Vagina (tissue), 2 donors: ENCODE measurements at regions not wholly inside any gene's neighbourhood (a gene's known extent, or its start where the extent isn't known, plus 50 kb on each side); places are given as distances from the start of the nearest gene placed in this dataset.
"Not testable (repeated sequence)": the region's sequence is repeated elsewhere in the genome, so short reads cannot be mapped to it uniquely, and the experiment has no call there.

Experiments used
- DNase-seq, 2 donors: peaks; one replicate each; pipeline ENCODE4 v3.0.0-alpha.2; 2017; ENCODE audit errors: extremely low spot score in 2 of 2
- H3K27ac ChIP-seq: fragments of 200-600 bp; sonication (generic); one replicate; pipeline ENCODE4 v1.5.1; 2019
- H3K27me3 ChIP-seq: fragments of 200-600 bp; sonication (generic); one replicate; pipeline ENCODE4 v1.5.1; 2019
- H3K36me3 ChIP-seq, 2 donors: fragments of 200-600 bp; sonication (generic); one replicate each; pipeline ENCODE4 v1.5.1; 2017 to 2019
- H3K4me1 ChIP-seq: fragments of 200-600 bp; sonication (generic); one replicate; pipeline ENCODE4 v1.5.1; 2019
- H3K4me3 ChIP-seq, 2 donors: fragments of 200-600 bp; sonication (generic); 1 replicate in 1 of 2; 2 replicates in 1 of 2; pipeline ENCODE4 v1.5.1; 2016 to 2019
- H3K9me3 ChIP-seq: fragments of 200-600 bp; sonication (generic); one replicate; pipeline ENCODE4 v1.5.1; 2019
- CTCF ChIP-seq, 3 experiments: fragments of 450-650 bp in 2 of 3; fragments of 200-600 bp in 1 of 3; sonication (generic) in 1 of 3; IDR thresholded peaks; one replicate each; pipeline ENCODE4 v1.5.1; 2017 to 2019; ENCODE audit warnings: antibody characterized with exemption in 3 of 3, mild to moderate bottlenecking in 2 of 3, moderate library complexity in 2 of 3
- POLR2A ChIP-seq, 2 donors: fragments of 450-650 bp; IDR thresholded peaks; one replicate each; pipeline ENCODE4 v1.6.1; 2017; ENCODE audit warnings: antibody characterized with exemption in 2 of 2, mild to moderate bottlenecking in 2 of 2, moderate library complexity in 2 of 2
- POLR2AphosphoS5 ChIP-seq, 2 donors: sonication (generic); formaldehyde crosslinking; IDR thresholded peaks; one replicate each; pipeline ENCODE4 v1.9.0; 2017; ENCODE audit warnings: antibody characterized with exemption in 2 of 2, mild to moderate bottlenecking in 2 of 2, low read depth in 1 of 2; ENCODE audit not compliant: insufficient read depth in 1 of 2
- intact Hi-C: fragments of 100-400 bp; cut with DNase I; formaldehyde crosslinking; loops from one replicate; pipeline ENCODE4 v1.15.1; 2023

DNA sequence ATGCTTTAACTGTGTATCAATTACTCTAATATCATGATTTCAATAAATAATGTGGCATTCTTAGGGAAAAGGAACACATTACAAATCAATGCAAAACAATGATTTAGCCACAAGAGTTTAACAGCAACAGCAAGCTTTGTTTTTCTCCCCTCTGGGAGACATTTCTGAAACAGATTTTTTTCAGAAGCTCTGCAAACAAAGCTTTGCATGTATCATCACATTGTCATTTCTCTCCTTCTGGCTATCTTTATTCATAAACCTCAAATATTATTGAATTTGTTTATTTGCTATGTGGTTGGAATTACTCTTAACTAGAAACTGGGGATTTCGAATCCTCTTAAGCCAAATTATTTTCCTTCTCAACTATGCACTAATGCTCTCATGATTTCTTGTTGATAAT is 278.4 kb upstream of the ATXN7L3B start:
- DNase-seq = no peak
- intact Hi-C loops = no loop called here
- TF ChIP-seq CTCF (IDR thresholded peaks at IDR 0.05) (no peak), POLR2A (IDR thresholded peaks at IDR 0.05) (no peak), POLR2AphosphoS5 (IDR thresholded peaks at IDR 0.05; ENCODE audit: insufficient read depth in 1 of 2, low read depth in 1 of 2) (no peak)
- Histone ChIP-seq H3K4me1 (no peaks in the 10 kb centered on the region), H3K36me3 (no peaks in the 10 kb centered on the region), H3K9me3 (no peaks in the 10 kb centered on the region), H3K27me3 (no peaks in the 10 kb centered on the region), H3K27ac (no peak overlapping the region), H3K4me3 (no peak overlapping the region)

GRCh38 chr12:74264692-74265091 is 272.9 kb upstream of the ATXN7L3B start:
- no peaks in the 10 kb centered on the region for H3K9me3 ChIP-seq
- H3K36me3 ChIP-seq = no peaks in the 10 kb centered on the region
- DNase-seq = no peak
- TF ChIP-seq POLR2AphosphoS5 (IDR thresholded peaks at IDR 0.05; ENCODE audit: insufficient read depth in 1 of 2, low read depth in 1 of 2) = no peak
- H3K4me1 ChIP-seq = no peaks in the 10 kb centered on the region
- intact Hi-C loops = no loop called here
- no peak overlapping the region for H3K4me3 ChIP-seq
- H3K27ac ChIP-seq = no peak overlapping the region
- H3K27me3 ChIP-seq = no peaks in the 10 kb centered on the region

DNA sequence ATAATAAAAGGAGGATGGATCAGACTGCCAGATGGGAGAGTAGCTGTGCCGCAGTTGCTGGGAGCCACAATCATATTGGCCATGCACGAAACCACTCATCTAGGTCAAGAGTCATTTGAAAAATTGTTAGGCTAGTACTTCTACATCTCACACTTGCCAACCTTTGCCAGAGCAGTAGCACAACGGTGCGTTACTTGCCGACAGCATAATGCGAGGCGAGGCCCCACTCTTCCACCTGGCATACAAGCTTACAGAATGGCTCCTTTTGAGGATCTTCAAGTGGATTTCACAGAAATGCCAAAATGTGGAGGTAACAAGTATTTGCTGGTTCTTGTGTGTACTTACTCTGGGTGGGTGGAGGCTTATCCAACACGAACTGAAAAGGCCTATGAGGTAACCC is 268.3 kb upstream of the ATXN7L3B start:
- H3K36me3 ChIP-seq, H3K9me3 ChIP-seq, H3K4me3 ChIP-seq, intact Hi-C loops, DNase-seq, H3K27me3 ChIP-seq, H3K4me1 ChIP-seq, H3K27ac ChIP-seq: not testable (repeated sequence)

DNA sequence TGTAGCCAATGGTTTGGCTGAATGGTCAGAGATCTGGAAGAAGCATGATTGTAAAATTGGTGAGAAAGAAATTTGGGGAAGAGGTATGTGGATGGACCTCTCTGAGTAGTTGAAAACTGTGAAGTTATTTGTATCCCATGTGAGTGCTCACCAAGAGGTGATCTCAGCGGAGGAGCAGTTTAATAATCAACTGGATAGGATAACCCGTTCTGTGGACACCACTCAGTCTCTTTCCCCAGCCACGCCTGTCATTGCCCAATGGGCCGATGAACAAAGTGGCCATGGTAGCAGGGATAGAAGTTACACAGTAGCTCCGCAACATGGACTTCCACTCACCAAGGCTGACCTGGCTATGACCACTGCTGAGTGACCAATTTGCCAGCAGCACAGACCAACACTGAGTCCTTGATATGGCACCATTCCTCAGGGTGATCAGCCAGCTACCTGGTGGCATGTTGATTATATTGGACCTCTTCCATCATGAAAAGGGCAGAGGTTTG is 257.4 kb upstream of the ATXN7L3B start:
- intact Hi-C loops = no loop called here
- TF ChIP-seq POLR2A (IDR thresholded peaks at IDR 0.05) (no peak), POLR2AphosphoS5 (IDR thresholded peaks at IDR 0.05; ENCODE audit: insufficient read depth in 1 of 2, low read depth in 1 of 2) (no peak), CTCF (IDR thresholded peaks at IDR 0.05) (no peak)

DNA sequence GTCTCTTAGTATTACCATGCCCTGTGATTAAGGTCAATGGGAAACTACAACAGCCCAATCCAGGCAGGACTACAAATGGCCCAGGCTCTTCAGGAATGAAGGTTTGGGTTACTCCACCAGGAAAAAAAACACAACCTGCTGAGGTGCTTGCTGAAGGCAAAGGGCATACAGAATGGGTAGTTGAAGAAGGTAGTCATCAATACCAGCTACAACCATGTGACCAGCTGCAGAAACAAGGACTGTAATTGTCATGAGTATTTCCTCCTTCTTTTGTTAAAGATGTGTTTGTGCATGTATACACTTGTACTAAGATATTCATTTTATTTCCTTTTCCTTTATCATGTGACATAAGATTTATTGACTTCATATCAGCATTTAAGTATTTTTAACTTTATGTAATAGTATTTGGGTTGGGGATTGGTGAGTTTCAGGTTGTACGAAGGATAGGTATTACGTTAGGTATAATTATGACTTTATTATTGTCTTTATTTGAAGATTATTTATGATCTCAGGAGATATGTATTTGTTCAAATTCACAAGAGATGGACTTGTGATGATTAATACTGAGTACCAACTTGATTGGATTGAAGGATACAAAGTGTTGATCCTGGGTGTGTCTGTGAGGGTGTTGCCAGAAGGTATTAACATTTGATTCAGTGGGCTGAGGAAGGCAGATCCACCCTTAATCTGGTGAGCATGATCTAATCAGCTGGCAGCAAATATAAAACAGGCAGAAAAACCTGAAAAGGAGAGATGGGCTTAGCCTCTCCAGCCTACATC is 256.0 kb upstream of the ATXN7L3B start:
- H3K36me3 ChIP-seq, H3K27me3 ChIP-seq, H3K27ac ChIP-seq, DNase-seq, H3K9me3 ChIP-seq, intact Hi-C loops, H3K4me1 ChIP-seq, H3K4me3 ChIP-seq: not testable (repeated sequence)

More for the DNA sequence above, 257.4 kb upstream of the ATXN7L3B start:
- Histone ChIP-seq H3K27me3 (no peaks in the 10 kb centered on the region), H3K36me3 (no peaks in the 10 kb centered on the region), H3K27ac (no peak overlapping the region), H3K4me3 (no peak overlapping the region), H3K4me1 (no peaks in the 10 kb centered on the region), H3K9me3 (no peaks in the 10 kb centered on the region)
- DNase-seq = no peak

GRCh38 chr12:74283646-74284045 is 254.0 kb upstream of the ATXN7L3B start:
- TF ChIP-seq CTCF (IDR thresholded peaks at IDR 0.05) = no peak
- TF ChIP-seq POLR2A (IDR thresholded peaks at IDR 0.05) = no peak
- TF ChIP-seq POLR2AphosphoS5 (IDR thresholded peaks at IDR 0.05; ENCODE audit: insufficient read depth in 1 of 2, low read depth in 1 of 2) = no peak
- no peaks in the 10 kb centered on the region for H3K27me3 ChIP-seq
- DNase-seq = no peak
- intact Hi-C loops = no loop called here
- no peak overlapping the region for H3K4me3 ChIP-seq
- H3K4me1 ChIP-seq = no peaks in the 10 kb centered on the region
- no peaks in the 10 kb centered on the region for H3K36me3 ChIP-seq
- no peaks in the 10 kb centered on the region for H3K9me3 ChIP-seq
- H3K27ac ChIP-seq = no peak overlapping the region
